Activated naive CD4-positive, alpha-beta T cell treated with anti-CD3 and anti-CD28 coated beads, Interleukin-2, amount 50 U/mL, for 16 hours (primary cell): ENCODE measurements at regions not wholly inside any gene's neighbourhood (a gene's known extent, or its start where the extent isn't known, plus 50 kb on each side); places are given as distances from the start of the nearest gene placed in this dataset.

Source experiments
- DNase-seq: peaks from one replicate; pipeline ENCODE4 v3.0.0-alpha.2; 2020

DNA sequence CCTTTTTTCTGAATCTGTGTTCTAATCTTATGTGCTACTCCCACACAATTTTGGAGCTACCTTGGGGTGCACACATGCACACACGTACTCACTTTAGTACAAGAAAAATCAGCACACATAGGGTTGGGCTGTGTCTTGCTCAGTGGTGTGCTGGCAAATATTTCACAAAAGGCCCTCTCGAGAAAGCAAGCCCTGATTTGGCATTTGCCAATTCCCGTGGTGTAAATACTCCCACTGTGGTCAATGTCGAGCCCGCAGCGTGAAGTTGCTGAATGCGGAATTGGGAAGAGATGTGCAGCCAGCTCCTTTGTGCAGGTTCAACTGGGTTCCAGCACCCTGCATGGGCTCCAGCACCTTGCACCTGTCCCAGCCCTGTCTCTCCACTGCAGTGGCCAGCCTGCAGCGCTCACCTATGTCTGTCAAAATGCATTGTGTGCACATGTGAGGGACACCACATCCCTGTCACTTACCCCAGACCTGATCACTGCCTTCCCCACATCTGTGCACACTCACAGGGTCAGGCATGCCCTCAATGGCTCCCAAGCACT is 78.4 kb upstream of the WNT4 start:
- no peak for DNase-seq

DNA sequence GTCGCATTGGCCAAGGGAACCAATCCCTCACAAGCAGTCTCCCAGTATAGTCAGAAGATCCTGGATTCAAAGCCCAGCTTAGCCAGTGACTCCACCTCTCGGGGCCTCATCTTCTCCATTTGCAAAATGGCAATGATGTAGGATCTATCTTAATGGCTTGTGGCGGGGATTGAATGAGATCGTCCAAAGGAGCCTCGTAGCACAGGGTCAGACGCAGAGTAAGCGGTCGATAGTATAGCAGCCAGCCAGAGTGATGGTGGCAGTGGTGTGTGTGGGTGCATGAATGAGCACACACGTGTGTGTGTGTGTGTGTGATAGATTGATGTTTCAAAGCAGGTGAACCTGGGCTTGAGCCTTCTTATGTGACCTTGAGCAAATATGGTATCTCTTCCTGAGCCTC is 79.8 kb upstream of the WNT4 start:
- DNase-seq, result no peak

DNA sequence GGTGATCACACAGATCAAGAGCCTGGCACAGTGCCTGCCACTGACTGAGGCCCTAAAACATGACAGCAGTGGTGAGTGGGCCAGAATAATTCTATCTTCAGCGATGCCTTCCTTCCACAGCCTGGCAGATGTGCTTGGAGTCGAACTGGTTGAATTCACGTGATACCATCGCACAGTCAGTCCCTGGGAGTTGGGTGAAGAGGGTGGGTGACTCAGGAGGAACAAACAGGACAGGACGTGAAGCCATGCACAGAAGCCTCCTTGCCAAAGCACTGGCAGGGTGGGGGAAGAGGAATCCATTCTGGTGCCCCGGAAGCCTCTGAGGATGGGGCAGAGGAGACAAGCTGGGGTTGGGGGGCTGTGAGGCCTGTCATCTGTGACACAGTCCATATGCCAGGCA is 80.3 kb upstream of the WNT4 start:
- no peak for DNase-seq

DNA sequence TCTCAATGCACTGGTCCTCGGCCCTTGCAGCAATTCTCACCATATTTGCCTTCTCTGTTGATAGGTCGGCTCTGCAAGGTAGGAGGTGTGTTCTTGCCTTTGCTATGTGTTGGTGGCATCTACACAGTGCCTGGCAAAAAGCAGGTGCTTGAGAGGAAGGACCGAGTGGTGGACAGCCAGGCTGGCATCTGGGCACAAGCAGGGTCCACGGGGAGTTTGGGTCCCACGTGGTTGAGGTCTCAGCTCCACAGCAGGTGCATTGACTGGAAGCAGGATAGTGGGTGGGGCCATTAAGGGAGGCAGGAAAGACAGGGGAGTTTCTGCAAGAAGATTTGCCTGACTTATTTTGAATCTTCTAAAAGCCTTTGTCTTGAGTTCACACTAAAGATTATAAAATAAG is 81.2 kb upstream of the WNT4 start:
- no peak for DNase-seq

DNA sequence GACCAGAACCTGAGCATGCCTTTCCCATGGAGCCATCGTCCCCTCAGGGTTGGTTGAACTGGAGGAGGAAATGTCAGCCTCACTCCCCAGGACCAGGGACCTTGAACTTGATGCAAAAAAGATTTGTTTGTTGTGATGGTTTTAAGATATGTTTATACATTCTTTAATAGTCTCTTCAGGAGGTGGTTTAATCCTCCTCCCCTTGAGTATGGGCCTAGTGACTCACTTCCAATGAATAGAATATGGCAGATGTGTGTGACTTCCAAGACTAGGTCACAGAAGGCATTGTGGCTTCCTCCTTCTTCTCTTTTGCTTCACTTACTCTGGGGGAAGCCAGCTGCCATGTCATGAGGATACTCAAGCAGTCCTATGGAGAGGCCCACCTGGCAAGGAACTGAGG is 81.7 kb upstream of the WNT4 start:
- no peak for DNase-seq

DNA sequence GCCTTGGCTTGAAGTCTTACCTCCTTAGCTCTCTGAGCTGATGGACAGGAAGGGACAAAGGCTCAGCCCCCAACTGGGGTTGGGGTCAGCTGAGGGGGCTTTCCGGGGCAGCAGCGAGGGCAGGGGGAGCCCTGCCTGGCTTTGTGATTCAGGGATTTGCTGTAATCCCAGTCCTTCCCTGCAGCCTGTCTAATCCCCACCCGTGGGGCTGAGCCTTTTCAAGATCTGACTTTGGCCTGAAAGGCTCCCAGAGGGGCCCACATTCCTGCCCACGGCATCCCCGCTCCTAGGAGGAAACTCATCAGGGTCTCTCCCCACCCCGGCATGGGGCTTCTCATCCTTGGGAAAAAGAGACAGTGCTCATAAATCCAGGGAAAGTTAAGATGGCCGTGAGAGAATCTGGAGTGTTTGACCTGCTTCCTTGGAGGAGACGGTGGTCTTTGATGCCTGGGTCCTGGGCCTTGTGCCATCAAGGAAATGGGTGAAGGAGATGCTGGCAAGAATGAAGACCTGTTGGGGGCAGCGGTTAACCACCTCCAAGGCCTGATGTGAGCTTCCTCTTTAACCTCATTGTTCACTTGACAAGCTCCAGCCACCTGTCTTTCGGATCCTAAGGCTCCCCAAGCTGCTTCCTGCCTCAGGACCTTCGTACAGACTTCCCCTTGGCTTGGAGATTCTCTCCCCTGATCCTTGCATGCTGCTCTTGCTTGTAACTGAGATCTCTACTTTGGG is 83.1 kb upstream of the WNT4 start:
- no peak for DNase-seq

DNA sequence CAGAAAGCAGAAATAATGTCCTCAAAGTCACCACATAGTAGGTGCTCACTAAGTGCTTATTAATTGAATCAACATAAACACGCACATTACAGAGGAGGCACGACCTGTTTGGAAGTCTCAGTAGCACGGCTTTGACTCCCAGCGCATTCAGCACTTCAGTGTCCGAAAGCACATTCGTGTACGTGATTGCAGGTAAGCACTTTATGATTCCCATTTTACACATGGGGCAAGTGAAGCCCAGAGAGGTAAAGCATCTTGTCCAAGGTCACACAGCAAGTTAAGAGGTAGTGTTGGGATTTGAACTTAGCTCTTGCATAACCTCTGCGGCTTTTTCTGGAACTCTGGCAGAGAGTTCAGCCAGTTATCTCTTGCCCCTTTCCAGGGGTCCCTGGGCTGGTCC is 85.2 kb upstream of the WNT4 start:
- DNase-seq, result no peak

DNA sequence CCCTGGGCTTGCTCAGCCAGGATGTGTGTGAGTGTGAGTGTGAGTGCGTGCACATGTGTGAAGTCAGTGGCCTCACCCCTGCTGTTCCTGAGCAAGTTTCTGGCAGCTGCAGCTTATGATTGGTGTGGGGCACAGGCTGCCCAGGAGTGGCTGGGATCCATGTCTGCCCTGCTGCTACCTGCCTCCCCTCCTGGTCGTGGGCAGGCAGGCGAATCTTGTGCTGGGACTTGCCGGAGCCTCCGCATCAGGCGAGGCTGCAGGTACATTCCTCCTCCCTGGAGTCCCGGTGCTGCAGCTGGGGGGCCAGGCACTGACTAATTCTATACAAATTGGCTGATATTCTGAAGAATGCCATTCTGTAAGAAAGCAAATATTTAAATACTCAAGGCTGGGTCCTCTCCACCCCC is 85.6 kb upstream of the WNT4 start:
- DNase-seq, result no peak

DNA sequence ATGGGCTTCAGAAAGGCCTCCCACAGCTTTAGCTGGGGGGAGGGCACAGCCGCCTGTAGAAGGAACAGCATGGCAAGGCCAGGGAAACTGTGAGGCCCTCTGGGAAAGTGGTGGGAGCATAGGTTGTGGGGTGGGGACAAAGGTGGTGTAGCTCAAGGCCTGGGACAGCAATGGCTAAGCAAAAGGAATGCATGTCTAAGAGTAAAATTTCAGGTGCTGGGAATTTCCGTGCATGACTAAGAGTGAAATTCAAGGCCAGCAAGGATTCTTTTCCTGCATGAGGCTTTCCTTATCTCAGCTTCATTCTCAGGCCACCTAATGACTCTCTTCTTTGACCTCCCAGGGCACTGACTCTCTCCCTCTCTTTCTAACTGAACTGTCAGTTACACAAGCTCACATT is 86.5 kb upstream of the WNT4 start:
- DNase-seq, result no peak

DNA sequence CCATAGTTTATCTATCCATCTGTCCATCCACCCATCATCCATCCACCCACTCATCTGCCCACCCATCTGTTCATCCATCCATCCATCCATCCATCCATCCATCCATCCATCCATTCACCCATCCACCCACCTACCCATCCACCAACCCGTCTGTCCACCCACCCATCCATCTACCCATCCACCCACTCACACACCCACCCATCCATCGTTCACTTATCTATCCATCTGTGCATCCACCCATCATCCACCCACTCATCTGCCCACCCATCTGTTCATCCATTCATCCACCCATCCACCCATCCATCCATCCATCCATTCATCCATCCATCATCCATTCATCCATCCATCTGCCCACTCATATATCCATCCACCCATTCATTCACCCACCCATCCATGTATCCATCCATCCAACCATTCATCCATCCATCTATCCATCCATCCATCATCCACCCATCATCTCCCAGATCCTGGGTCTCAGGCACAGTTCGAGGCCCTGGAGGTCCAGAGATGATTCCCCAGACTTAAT is 88.2 kb upstream of the WNT4 start:
- no peak for DNase-seq

DNA sequence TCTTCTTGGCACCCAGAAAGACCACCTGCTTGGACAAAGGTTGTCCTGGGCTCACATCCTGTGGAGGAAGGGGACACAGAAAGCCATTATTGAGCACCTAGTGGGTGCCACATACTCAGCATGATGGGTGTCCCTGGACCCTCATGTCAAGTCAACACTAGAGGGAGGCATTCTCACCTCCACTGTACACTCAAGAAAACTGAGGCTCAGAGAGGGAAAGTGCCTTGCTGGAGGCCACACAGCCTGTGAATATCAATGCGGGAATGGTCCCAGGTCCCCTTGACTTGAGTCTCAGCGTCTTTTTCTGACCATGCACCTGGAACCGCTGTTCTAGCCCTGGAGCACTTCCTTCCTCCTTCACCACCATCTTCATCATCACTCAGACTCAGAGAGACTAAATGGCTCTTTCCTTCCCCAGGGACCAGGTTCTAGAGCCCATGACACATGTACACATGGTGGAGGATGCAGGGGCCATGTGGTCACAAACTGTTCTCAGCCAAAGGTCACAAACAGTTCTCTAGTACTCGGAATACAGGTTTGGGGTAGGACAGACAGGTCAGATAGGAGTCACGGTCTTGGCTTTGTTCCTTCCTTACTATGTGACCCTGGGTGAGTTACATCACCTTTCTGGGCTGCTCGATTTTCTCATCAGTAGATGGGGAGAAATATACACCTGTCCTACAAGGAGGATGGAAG is 89.2 kb upstream of the WNT4 start:
- DNase-seq, result no peak

DNA sequence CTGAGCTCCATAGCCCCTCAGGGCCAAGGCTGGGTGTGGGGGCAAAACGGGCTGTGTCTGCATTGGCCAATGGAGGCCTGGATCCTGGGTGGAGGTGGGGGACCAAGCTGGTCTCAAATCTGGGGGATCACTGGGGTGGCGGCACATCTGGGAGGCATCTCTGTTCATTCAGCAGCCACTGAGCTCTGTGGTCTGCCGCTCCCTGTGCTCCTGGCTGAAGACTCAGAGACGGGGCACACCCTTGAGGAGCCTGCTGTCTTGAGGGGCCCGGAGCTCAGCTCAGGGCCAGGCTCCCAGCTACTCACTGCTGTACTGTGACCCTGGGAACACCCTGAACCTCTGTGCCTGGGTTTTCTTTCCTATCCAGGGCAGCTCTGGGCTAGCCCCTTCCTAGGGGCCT is 90.3 kb upstream of the WNT4 start:
- DNase-seq, result no peak

DNA sequence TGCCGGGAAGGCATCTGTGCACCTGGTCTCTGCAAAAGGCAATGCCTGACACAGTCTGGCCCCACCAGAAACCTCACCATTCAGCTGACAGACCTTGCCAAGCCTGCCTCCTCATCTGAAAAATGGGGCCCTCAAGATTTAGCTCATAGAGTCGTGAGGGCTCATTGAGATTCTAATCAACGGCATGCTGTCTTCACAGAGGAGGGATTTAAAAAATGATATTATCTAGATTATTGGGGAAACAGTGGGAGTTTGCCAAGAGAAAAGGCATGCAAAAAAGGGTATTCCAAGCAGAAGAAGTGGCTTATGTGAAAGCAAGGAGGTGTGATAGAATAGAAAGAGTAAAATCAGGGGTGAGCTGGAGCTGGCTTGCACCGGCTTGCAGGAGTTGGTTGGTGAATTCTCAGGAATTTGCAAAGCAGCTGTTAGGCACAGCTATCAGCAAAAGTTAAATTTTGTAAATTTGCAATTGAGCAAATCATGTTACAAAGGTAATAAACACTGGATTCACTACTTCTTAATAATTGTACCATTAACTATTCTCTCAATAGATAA is 91.7 kb upstream of the WNT4 start:
- DNase-seq, result no peak

DNA sequence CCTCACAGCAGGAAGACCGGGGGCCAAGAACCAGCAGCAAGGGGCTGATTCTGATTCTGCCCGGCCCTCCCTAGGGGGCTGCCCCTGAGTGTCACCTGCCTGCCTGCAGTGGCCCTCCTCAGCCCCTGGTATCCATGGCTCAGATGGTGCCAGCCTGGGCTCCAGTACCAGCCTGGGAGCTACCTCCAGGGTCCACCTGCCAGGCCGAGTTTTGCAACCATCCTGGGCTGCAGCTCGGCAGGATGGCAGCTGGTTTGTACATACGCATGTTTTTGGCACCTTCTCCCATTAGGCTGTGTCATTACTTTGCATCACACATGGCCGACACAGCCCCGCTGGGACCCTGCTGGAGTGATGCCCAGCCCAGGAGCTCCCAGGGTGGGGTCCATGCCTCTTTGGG is 93.3 kb upstream of the WNT4 start:
- no peak for DNase-seq

DNA sequence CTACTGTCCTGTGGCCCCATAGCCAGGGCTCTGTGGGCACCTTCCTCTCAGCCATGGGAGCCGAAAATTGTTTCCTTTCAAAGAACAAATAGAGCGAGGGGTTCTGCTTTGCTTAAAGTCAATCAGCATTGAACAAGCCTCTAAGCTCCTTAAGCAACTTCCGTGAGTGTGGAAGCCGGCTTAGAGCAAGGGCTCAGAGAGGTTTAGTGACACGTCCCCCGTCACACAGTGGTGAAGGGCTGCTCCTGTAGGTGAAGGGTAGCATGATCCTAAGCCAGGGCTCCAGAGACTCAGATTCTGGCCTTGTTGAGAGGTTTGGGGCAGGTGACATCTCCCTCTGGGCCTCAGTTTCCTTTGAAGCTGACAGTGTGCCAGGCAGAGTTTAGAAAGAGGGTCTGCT is 94.0 kb upstream of the WNT4 start:
- DNase-seq, result no peak

DNA sequence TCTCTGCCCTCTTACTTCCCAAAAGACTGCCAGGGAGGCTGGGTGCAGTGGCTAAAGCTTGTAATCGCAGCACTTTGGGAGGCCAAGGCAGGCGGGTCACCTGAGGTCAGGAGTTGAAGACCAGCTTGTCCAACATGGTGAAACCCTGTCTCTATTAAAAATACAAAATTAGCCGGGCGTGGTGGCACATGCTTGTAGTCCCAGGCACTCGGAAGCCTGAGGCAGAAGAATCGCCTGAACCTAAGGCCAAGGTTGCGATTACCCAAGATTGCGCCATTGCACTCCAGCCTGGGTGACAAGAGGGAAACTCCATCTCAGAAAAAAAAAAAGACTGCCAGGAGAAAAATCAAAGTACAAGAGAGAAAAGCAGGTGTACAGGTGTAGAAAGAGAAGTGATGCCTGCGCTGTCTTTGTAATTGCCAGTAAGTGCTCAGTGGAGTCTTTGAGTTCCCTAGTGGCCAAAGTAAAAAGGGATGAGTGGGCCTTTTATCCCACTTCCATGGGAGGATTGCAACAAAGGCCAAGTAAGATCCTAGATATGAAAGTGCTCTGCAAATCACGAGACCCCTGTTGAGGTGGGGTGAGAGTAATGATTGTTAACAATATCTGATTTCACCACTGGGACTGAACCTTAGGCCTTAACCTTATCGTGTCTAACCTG is 94.7 kb upstream of the WNT4 start:
- DNase-seq, result no peak

DNA sequence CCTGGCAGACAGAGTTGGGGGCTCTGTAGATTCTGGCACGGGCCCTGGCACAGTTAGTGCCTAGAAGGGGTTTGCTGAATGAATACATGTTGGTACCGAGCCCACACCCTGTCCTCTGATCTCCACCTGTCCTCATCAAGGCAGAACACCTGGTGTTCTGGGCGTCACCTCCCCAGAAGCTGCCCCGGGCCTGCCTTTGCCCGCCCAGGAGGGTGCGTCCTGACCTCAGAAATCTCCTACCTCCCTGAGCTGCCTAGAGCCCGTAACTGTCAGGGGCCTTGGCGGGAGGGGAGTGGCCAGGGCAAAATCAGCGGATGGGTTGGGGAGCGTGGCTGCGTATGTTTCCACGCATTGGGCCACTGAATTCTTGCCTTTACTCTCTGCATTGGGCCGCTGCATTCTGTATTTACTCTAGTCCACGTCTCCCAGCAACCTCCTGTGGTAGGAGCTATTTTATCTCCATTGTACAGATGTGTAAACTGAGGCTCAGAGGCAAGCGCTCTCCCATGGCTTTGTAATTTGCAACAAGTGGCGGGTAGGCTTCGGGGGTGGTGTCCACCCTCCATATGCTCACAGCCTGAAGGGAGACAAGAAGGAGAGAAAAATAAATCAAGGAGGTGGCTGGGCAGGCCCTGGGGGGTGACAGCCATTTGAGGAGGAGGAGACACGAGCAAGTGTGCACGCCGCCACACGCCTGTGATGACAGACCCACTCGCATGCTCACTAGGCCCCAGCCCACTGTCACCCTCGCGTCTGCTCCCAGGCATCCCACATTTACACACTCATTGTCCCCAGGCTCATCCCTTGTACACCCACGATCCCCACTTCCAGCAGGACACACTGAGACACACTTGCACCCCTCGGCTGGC is 95.7 kb upstream of the WNT4 start:
- DNase-seq, result no peak

DNA sequence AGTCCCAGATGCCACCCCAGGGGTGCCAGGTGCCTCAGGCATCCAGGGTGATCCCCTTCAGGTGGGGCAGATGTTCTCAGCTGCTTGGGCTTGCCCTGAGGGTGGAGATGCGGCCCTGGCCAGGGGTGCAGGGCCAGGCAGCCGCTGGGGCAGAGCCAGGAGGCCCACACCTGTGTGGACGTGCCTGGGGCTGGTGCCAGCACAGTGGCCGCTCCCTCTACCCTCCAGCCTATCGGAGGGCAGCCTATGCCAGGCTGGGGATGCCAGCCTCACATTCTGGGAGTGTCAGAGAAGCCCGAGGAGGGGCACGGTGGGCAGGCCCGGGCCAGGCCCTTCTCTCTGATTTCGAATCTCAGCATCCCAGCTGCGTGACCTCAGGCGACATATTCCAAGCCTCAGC is 96.5 kb upstream of the WNT4 start:
- DNase-seq, result no peak

DNA sequence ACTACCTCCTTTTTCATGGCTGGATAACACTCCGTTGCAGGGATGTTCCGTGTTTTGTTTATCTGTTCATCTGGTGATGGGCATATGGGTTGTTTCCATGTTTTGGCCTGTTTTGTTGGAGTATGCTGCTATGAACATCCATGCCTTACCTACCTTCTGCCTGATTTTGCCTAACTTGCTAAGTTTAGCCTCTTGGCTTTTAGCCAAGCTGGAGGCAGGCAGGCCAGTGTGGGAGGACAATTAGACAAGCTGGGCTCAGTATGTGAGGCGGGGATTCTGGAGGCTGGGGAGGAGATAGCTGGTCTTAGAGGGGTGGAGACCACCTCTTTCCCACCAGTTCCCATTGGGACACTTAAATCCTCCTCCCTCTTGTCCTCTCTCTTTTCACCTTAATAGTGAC is 98.4 kb upstream of the WNT4 start:
- no peak for DNase-seq

DNA sequence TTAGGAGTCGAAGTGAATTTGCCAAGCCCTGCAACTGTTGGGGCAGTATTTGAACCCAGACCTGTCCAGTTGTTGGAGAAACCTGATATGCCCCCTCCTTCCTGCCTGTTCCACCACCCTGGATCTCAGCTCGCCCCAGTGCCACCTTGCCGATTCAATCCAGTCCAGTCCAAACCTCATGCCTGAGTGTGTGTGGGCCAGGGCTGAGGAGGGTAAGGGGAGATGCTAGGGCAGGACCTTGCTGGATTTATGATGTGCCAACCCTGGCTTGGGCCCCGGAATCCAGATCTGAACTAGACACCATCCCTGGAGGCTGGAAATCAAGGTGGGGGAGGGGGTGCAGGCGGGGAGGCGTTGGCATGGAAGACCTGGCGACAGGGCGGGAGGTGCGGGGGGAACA is 98.9 kb upstream of the WNT4 start:
- no peak for DNase-seq

DNA sequence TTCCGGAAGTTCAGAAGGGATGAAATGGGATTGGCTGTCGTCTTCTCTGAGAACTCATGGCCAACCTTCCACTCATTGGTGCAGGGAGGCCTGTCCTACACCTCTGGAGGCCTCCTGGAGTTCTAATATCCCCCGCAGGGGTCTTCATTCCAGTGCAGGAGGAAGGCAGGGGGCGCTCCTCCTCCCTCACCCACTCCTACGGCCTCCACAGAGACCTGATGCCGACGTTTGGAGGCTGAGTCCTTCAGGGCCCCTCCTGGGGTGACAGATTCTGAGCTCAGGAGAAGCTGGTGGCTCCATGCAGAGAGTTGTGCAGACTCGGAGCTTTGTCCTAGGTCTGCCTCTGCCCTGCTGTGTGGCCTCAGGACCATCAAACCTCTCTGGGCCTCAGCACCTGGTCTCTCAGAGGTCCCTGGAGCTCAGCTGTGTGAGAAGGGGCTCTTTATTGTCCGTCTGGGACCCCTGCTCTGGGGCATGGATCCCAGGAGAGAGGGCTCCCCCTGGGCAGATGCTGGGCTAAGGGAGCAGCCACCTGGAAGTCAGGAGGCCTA is 102.3 kb upstream of the WNT4 start:
- no peak for DNase-seq

DNA sequence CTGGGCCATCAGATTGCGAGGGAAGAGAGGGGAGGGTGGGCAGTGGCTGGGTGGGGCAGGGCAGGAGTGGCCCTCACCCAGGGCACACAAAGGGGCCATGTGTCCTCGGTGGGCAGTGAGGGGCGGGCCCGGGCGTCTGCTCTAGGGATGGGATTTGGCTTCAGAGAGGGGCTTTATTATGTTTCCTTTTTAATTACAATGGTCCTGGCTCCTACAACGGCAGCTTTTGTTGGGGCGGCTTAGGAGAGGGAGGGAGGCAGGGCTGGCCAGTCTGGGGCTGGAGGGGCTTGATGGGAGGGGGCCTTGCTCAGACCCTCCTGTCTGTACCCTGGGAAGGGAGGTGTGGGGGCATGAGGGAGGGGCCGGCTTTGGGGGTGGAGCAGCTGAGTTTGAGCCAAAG is 102.8 kb upstream of the WNT4 start:
- DNase-seq, result no peak
